Smooth muscle cell (in vitro differentiated cells): ENCODE measurements at regions not wholly inside any gene's neighbourhood (a gene's known extent, or its start where the extent isn't known, plus 50 kb on each side); places are given as distances from the start of the nearest gene placed in this dataset.

Source experiments
- DNase-seq: peaks from one replicate; lab custom pipeline; 2025; ENCODE audit not compliant: unreplicated experiment; lab: John Stamatoyannopoulos, UW
- H2AFZ ChIP-seq: fragments of 200-600 bp; sonication (generic); 2 replicates; pipeline ENCODE4 v1.6.0; 2016; ENCODE audit warnings: antibody characterized with exemption, low read depth, mild to moderate bottlenecking
- H3F3A ChIP-seq: fragments of 200-600 bp; sonication (generic); 2 replicates; pipeline ENCODE4 v1.6.0; 2017; ENCODE audit warnings: antibody characterized with exemption, low read depth
- H3K27ac ChIP-seq: fragments of 200-600 bp; sonication (generic); 2 replicates; pipeline ENCODE4 v1.5.1; 2016; ENCODE audit warnings: low read depth, mild to moderate bottlenecking
- H3K27me3 ChIP-seq: fragments of 200-600 bp; sonication (generic); 2 replicates; pipeline ENCODE4 v1.6.1; 2016; ENCODE audit warnings: low read depth, mild to moderate bottlenecking
- H3K36me3 ChIP-seq: fragments of 200-600 bp; sonication (generic); 2 replicates; pipeline ENCODE4 v1.5.1; 2016; ENCODE audit warnings: low read depth
- H3K4me1 ChIP-seq: fragments of 200-600 bp; sonication (generic); 2 replicates; pipeline ENCODE4 v1.5.1; 2016; ENCODE audit warnings: low read depth
- H3K4me2 ChIP-seq: fragments of 200-600 bp; sonication (generic); 2 replicates; pipeline ENCODE4 v1.6.0; 2016; ENCODE audit warnings: mild to moderate bottlenecking
- H3K4me3 ChIP-seq: fragments of 200-600 bp; sonication (generic); 2 replicates; pipeline ENCODE4 v1.5.1; 2016; ENCODE audit warnings: mild to moderate bottlenecking
- H3K79me2 ChIP-seq: fragments of 200-600 bp; sonication (generic); 2 replicates; pipeline ENCODE4 v1.6.0; 2016; ENCODE audit warnings: low read depth, mild to moderate bottlenecking
- H3K9ac ChIP-seq: fragments of 200-600 bp; sonication (generic); 2 replicates; pipeline ENCODE4 v1.6.0; 2016; ENCODE audit warnings: low read depth
- H3K9me3 ChIP-seq: fragments of 200-600 bp; sonication (generic); replicated peaks from 2 replicates; pipeline ENCODE4 v1.5.1; 2016; ENCODE audit warnings: low read depth
- H4K20me1 ChIP-seq: fragments of 200-600 bp; sonication (generic); 2 replicates; pipeline ENCODE4 v1.6.0; 2016; ENCODE audit warnings: low read depth
- CTCF ChIP-seq: fragments of 200-600 bp; sonication (generic); IDR thresholded peaks from 2 replicates; pipeline ENCODE4 v1.5.1; 2017; ENCODE audit warnings: borderline replicate concordance, mild to moderate bottlenecking, antibody characterized with exemption; ENCODE audit not compliant: insufficient read depth, poor library complexity, severe bottlenecking
- WGBS: methylation state at CpG from one replicate; pipeline ENCODE4 v1.1.7; 2016; ENCODE audit warnings: low lambda C conversion rate; 5-methylcytosine and 5-hydroxymethylcytosine counted together

- no peak for TF ChIP-seq CTCF
- no peak overlapping the region for H3K4me3 ChIP-seq
- no peak overlapping the region for H3K9ac ChIP-seq
- no peaks in the 10 kb centered on the region for H3K27me3 ChIP-seq
- no peaks in the 10 kb centered on the region for H3K9me3 ChIP-seq
- no peak for DNase-seq
- no peak overlapping the region for H3K27ac ChIP-seq
- H3K36me3 ChIP-seq, result no peaks in the 10 kb centered on the region
- no peaks in the 10 kb centered on the region for H4K20me1 ChIP-seq
- no peaks in the 10 kb centered on the region for H3K79me2 ChIP-seq
- WGBS, result 79% methylated on average over 5 of the region's 5 CpGs
- H3F3A ChIP-seq, result no peaks in the 10 kb centered on the region
- no peaks in the 10 kb centered on the region for H3K4me1 ChIP-seq
- no peak overlapping the region for H3K4me2 ChIP-seq
- no peak overlapping the region for H2AFZ ChIP-seq
Observed at GRCh38 chr14:26773906-26774593, 176.2 kb upstream of the NOVA1 start.

GRCh38 chr14:26775765-26776563, 178.1 kb upstream of the NOVA1 start:
- H3K4me1 ChIP-seq, result no peaks in the 10 kb centered on the region
- peak overlapping the region; percentile 29 for H3K27ac ChIP-seq
- no peak for DNase-seq
- no peak for TF ChIP-seq CTCF
- no peaks in the 10 kb centered on the region for H4K20me1 ChIP-seq
- H3K4me3 ChIP-seq, result no peak overlapping the region
- peak overlapping the region; percentile 76 for H3K4me2 ChIP-seq
- no peak overlapping the region for H3K9ac ChIP-seq
- H3K36me3 ChIP-seq, result no peaks in the 10 kb centered on the region
- H3K27me3 ChIP-seq, result no peaks in the 10 kb centered on the region
- no peaks in the 10 kb centered on the region for H3K9me3 ChIP-seq
- no peaks in the 10 kb centered on the region for H3F3A ChIP-seq
- no peaks in the 10 kb centered on the region for H3K79me2 ChIP-seq
- 48% methylated on average over 5 of the region's 5 CpGs for WGBS
- no peak overlapping the region for H2AFZ ChIP-seq

GRCh38 chr14:26791117-26791806, 193.4 kb upstream of the NOVA1 start:
- DNase-seq, result no peak
- Histone ChIP-seq H3K4me1 (no peaks in the 10 kb centered on the region), H3K36me3 (no peaks in the 10 kb centered on the region), H3K9me3 (no peaks in the 10 kb centered on the region), H3K27ac (no peak overlapping the region), H4K20me1 (no peaks in the 10 kb centered on the region), H2AFZ (no peak overlapping the region), H3K79me2 (no peaks in the 10 kb centered on the region), H3F3A (no peaks in the 10 kb centered on the region), H3K9ac (no peak overlapping the region), H3K27me3 (no peaks in the 10 kb centered on the region), H3K4me3 (no peak overlapping the region), H3K4me2 (no peak overlapping the region)
- WGBS, result 41% methylated on average over 4 of the region's 4 CpGs
- no peak for TF ChIP-seq CTCF
